ENCODE measurements at regions not wholly inside any gene's neighbourhood (a gene's known extent, or its start where the extent isn't known, plus 50 kb on each side); places are given as distances from the start of the nearest gene placed in this dataset.
"Not testable (repeated sequence)": the region's sequence is repeated elsewhere in the genome, so short reads cannot be mapped to it uniquely, and the experiment has no call there.

- not testable (repeated sequence) for TF ChIP-seq ZBTB33 (IDR thresholded peaks at IDR 0.05); CTCF (IDR thresholded peaks at IDR 0.05; ENCODE audit: low read depth, low read length, missing input control)
Measured at GRCh38 chr16:16638714-16639113, 259.8 kb downstream of the NPIPA7 start.

Data from liver (tissue), 2 donors.